HFF-Myc (cell line): ENCODE measurements at regions not wholly inside any gene's neighbourhood (a gene's known extent, or its start where the extent isn't known, plus 50 kb on each side); places are given as distances from the start of the nearest gene placed in this dataset.

Experiments used
- DNase-seq: peaks from one replicate; pipeline ENCODE4 v3.0.0-alpha.2; 2011; ENCODE audit warnings: low read depth; ENCODE audit errors: extremely low read depth
- H3K4me3 ChIP-seq: replicated peaks from 2 replicates; pipeline ENCODE4 v1.5.1; 2011; ENCODE audit warnings: low read depth, mild to moderate bottlenecking, control low read depth, low read length
- CTCF ChIP-seq: IDR thresholded peaks from 2 replicates; pipeline ENCODE4 v1.5.1; 2012; ENCODE audit warnings: mild to moderate bottlenecking, low read depth, low read length, control low read depth; ENCODE audit errors: missing control alignments

GRCh38 chr4:127203562-127204200, 429.1 kb upstream of the INTU start:
- no peak for DNase-seq
- TF ChIP-seq CTCF = no peak
- H3K4me3 ChIP-seq = no peak overlapping the region

GRCh38 chr4:127204322-127204721, 428.4 kb upstream of the INTU start:
- no peak overlapping the region for H3K4me3 ChIP-seq
- TF ChIP-seq CTCF = no peak
- DNase-seq = no peak

GRCh38 chr4:127209580-127210095, 423.1 kb upstream of the INTU start:
- no peak for DNase-seq
- no peak overlapping the region for H3K4me3 ChIP-seq
- TF ChIP-seq CTCF = no peak

- H3K4me3 ChIP-seq = no peak overlapping the region
- TF ChIP-seq CTCF = no peak
- no peak for DNase-seq
Observed at GRCh38 chr4:127210893-127211649, 421.7 kb upstream of the INTU start.

GRCh38 chr4:127211650-127212560, 420.9 kb upstream of the INTU start:
- TF ChIP-seq CTCF = no peak
- H3K4me3 ChIP-seq = no peak overlapping the region
- no peak for DNase-seq

GRCh38 chr4:127212701-127213100, 420.1 kb upstream of the INTU start:
- no peak overlapping the region for H3K4me3 ChIP-seq
- TF ChIP-seq CTCF = no peak
- no peak for DNase-seq
